ENCODE measurements at regions not wholly inside any gene's neighbourhood (a gene's known extent, or its start where the extent isn't known, plus 50 kb on each side); places are given as distances from the start of the nearest gene placed in this dataset.

- TF ChIP-seq SIN3A (IDR thresholded peaks at IDR 0.05; ENCODE audit: borderline replicate concordance in 2 of 2, control insufficient read depth in 1 of 2, low read depth in 2 of 2, low read length in 2 of 2) (no peak), ZSCAN29 (IDR thresholded peaks at IDR 0.05) (no peak), SREBF1 (IDR thresholded peaks at IDR 0.05; ENCODE audit: borderline replicate concordance, low read depth, low read length) (no peak), HOMEZ (CRISPR knock-in tag; IDR thresholded peaks at IDR 0.05) (no peak), RBM15 (IDR thresholded peaks at IDR 0.05; ENCODE audit: insufficient read depth, low read length) (no peak)
Measured at GRCh38 chr4:13032936-13033335, 451.2 kb downstream of the RAB28 start (continued).

GRCh38 chr4:13024147-13025105 is 459.7 kb downstream of the RAB28 start:
- Histone ChIP-seq H3K4me1 (replicated peaks in 1 of 2; ENCODE audit: control insufficient read depth in 2 of 2, insufficient read depth in 2 of 2, low read length in 2 of 2) (no peaks in the 10 kb centered on the region), H3K4me3 (no peak overlapping the region), H3K36me3 (ENCODE audit: control insufficient read depth, insufficient read depth, low read length) (no peaks in the 10 kb centered on the region), H3K9ac (ENCODE audit: insufficient read depth in 1 of 2, low read depth in 2 of 2, low read length in 2 of 2) (no peak overlapping the region), H3K9me3 (replicated peaks; ENCODE audit: control insufficient read depth, insufficient read depth, low read depth, low read length) (no peaks in the 10 kb centered on the region), H4K20me1 (replicated peaks; ENCODE audit: control insufficient read depth, insufficient read depth, low read length) (no peaks in the 10 kb centered on the region), H3K4me2 (ENCODE audit: insufficient read depth, low read length) (no peak overlapping the region), H3K27me3 (ENCODE audit: control insufficient read depth in 2 of 2, insufficient read depth in 2 of 2, low read length in 2 of 2) (no peaks in the 10 kb centered on the region), H3K9me1 (ENCODE audit: control insufficient read depth, insufficient read depth, low read length) (no peaks in the 10 kb centered on the region), H3K27ac (ENCODE audit: extremely low read depth, low read depth, low read length) (no peak overlapping the region), H3K79me2 (ENCODE audit: control insufficient read depth, insufficient read depth, low read length) (no peaks in the 10 kb centered on the region), H2AFZ (ENCODE audit: low read depth, low read length) (no peak overlapping the region)
- FAIRE-seq (no peak), DNase-seq (ENCODE audit: extremely low read depth in 1 of 4, low spot score in 3 of 4) (no peak), ATAC-seq (no peak)
- no TSS peak for BruUV-seq (replicated peaks)
- intact Hi-C loops (cut with micrococcal nuclease) (no loop called here), in situ Hi-C loops (cut with MboI) (no loop called here)
- under 1% methylated on average over 7 of the region's 7 CpGs for WGBS (ENCODE audit: insufficient coverage, low coverage, missing lambda C conversion rate)
- CTCF ChIA-PET (ENCODE audit: low intra/inter-chr PET ratio): no interaction called here
- POLR2A ChIA-PET: no interaction called here
- no peak for TF ChIP-seq FOXK2 (conservative IDR thresholded peaks at IDR 0.05 in 1 of 2, IDR thresholded peaks at IDR 0.05 in 1 of 2; ENCODE audit: low read depth in 2 of 2)
- no peak for TF ChIP-seq HMBOX1 (IDR thresholded peaks at IDR 0.05)

Data from K562 (cell line).